IPS-NIHi7 (cell line): ENCODE measurements at regions not wholly inside any gene's neighbourhood (a gene's known extent, or its start where the extent isn't known, plus 50 kb on each side); places are given as distances from the start of the nearest gene placed in this dataset.
"Not testable (repeated sequence)": the region's sequence is repeated elsewhere in the genome, so short reads cannot be mapped to it uniquely, and the experiment has no call there.

Source experiments
- DNase-seq: peaks from one replicate; pipeline ENCODE4 v3.0.0; 2012; ENCODE audit warnings: mixed read lengths; ENCODE audit errors: extremely low spot score

- no peak for DNase-seq
These were observed 157.7 kb upstream of the CDH11 start for GRCh38 chr16:65279576-65279975.

- DNase-seq: no peak
These were observed 157.0 kb upstream of the CDH11 start for GRCh38 chr16:65278874-65279273.

- DNase-seq: no peak
These were observed 152.7 kb upstream of the CDH11 start for GRCh38 chr16:65274566-65274965.

GRCh38 chr16:65272699-65273414 lies 151.0 kb upstream of the CDH11 start:
- DNase-seq: no peak

GRCh38 chr16:65271996-65272395 lies 150.1 kb upstream of the CDH11 start:
- no peak for DNase-seq

GRCh38 chr16:65268331-65268730 lies 146.5 kb upstream of the CDH11 start:
- no peak for DNase-seq

GRCh38 chr16:65263896-65264295 lies 142.0 kb upstream of the CDH11 start:
- no peak for DNase-seq

GRCh38 chr16:65260746-65261145 lies 138.9 kb upstream of the CDH11 start:
- DNase-seq: no peak

GRCh38 chr16:65254144-65254543 lies 132.3 kb upstream of the CDH11 start:
- DNase-seq: no peak

GRCh38 chr16:65249768-65250167 lies 127.9 kb upstream of the CDH11 start:
- peak; percentile 49 for DNase-seq

GRCh38 chr16:65244787-65245186 lies 122.9 kb upstream of the CDH11 start:
- DNase-seq: no peak

GRCh38 chr16:65235339-65236177 lies 113.7 kb upstream of the CDH11 start:
- peak; percentile 51 for DNase-seq

- DNase-seq: not testable (repeated sequence)
These were observed 113.0 kb upstream of the CDH11 start for GRCh38 chr16:65234721-65235320.

- no peak for DNase-seq
These were observed 107.4 kb upstream of the CDH11 start for GRCh38 chr16:65229191-65229662.

GRCh38 chr16:65227150-65227835 lies 105.4 kb upstream of the CDH11 start:
- no peak for DNase-seq

- no peak for DNase-seq
These were observed 104.2 kb upstream of the CDH11 start for GRCh38 chr16:65226077-65226476.

- DNase-seq: no peak
These were observed 103.6 kb upstream of the CDH11 start for GRCh38 chr16:65225488-65225887.

GRCh38 chr16:65224994-65225393 lies 103.1 kb upstream of the CDH11 start:
- DNase-seq: no peak

GRCh38 chr16:65224471-65224870 lies 102.6 kb upstream of the CDH11 start:
- no peak for DNase-seq

- DNase-seq: no peak
These were observed 101.5 kb upstream of the CDH11 start for GRCh38 chr16:65223335-65223734.

- DNase-seq: no peak
These were observed 100.7 kb upstream of the CDH11 start for GRCh38 chr16:65222536-65222935.

GRCh38 chr16:65222049-65222448 lies 100.2 kb upstream of the CDH11 start:
- no peak for DNase-seq
